CMK (cell line): ENCODE measurements at regions not wholly inside any gene's neighbourhood (a gene's known extent, or its start where the extent isn't known, plus 50 kb on each side); places are given as distances from the start of the nearest gene placed in this dataset.
"Not testable (repeated sequence)": the region's sequence is repeated elsewhere in the genome, so short reads cannot be mapped to it uniquely, and the experiment has no call there.

Source experiments
- DNase-seq: peaks from one replicate; pipeline ENCODE4 v3.0.0-alpha.2; 2010; ENCODE audit warnings: low read depth

DNA sequence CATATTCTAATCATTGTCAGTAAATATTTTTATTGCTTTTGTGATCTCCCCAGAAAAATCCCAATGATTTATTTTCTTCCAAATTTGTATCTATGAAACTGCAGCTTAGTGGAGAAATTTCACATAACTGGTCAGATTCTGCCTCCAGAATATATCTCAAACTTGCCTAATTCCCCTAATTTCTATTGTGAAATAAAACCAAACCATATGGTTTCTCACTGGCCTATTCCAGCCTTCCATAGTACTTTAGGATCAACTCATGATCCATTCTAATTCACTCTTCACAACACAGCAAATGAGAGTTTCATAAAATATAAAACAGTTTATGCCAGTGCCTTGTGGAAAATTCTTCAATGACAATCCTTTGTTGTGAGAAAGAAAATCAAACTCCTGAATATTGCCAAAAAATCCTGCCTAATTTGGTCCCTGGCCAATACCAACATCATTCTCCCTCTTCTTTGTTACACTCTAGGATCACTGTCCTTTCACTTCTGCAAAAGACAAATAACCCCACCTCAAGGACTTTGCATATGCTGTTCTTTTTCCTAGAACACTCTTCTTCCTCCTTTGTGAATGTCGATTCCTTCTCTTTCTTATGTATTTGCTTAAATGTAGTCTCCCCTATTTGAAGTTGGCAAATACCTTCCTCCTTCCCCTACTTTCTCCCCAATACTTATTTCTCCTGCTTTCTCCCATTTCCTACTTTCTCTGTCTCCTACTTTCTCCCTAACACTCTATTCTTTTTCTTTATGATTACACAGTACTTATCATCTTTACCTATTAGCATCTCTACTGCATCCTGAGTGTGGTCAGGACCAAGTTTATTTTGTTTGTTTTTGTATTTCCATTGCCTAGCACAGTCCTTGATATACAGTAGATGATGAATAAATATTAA is 587.5 kb downstream of the RFPL4B start:
- no peak for DNase-seq

DNA sequence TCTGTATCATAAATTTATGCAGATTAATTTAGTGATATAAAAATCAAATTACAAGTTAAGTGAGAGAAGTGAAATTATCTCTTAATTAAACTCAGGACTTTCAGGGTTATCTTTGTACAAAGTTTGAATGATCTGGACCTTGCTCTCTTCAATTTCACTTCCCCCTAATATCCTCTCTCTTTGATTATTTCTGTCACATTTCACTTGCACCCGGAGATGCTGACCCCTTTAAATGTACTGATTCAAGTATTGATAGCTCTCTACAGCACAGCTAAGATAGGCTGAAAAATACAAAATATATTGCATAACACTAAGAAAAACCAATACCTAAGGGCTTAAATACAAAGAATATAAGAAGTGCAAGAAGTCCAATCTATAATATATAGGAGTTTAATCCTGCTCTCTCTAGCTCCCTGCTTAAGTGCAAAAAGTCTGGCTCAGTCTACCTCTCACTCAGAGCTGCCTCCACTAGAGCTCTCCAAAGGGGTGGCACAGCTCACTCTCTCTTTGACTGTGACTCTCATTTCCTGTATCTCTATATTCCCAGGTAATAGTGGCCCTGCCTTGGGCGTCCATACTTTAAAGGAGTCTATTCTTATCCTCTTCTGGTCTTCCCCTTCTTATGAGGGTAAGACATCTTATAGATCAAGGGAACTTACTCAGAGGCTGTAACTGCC is 588.4 kb downstream of the RFPL4B start:
- no peak for DNase-seq

DNA sequence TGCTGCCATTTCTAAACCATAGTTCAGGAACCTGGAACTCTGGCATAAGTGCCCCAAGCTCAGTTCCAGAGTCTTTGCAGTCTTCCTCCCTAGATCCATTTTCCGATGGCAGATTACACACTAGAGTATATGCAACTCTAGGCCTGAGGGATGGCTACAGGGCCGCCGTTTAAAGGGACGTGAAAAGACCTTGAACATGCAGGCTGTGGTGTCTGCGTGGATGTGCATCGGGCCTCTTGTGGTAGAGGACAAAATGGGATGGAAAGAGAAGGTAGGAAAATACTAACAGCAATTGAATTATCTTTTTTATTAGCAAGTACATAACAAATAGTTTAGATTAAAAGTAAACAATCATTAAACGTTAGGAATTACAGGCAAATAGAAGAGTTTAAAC is 588.9 kb downstream of the RFPL4B start:
- no peak for DNase-seq

DNA sequence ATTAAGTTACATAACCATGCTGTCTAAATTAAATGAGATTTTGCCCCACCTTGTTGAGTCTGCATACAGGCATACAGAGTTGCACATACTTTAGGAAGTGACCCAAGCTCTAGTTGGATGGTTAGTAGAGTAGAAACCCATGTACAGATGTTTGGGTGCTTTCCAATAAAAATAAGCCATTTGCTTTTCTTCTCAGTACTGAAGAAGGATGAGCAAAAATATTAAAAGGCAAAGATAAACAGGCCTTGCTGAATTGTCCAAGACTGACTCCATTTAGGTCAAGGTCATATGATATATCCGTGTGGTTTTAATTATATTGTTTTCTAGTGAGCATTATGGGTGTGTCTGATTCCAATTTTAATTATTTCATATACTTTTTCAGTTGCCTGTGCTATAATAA is 589.4 kb downstream of the RFPL4B start:
- DNase-seq = no peak

DNA sequence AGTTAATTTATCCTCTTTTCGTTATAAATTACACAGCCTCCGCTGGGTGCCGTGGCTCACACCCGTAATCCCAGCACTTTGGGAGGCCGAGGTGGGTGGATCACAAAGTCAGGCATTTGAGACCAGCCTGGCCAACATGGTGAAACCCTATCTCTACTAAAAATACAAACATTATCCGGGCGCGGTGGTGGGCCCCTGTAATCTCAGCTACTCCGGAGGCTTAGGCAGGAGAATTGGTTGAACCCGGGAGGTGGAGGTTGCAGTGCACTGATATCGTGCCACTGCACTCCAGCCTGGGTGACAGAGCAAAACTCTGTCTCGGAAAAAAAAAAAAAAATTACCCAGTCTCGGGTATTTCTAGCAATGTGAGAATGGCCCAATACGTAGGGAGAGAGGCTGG is 590.6 kb downstream of the RFPL4B start:
- DNase-seq = not testable (repeated sequence)

DNA sequence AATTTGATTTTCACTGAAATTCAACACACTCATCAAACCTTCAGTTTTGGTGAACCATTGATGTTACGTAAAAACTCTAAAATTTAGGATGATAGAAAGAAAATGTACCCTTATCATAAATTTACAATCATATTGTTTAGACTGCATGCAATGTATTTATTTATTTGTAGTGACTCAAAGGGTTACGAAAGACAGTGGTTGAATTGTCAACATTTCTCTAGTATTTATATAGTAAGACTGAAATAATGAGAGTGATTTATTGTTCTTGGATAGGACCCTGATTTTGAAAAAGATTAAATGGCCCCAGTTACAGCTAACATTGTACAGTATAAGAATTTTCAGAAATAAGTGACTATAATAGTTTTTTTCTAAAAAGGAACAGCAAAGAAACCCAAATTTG is 591.5 kb downstream of the RFPL4B start:
- no peak for DNase-seq

DNA sequence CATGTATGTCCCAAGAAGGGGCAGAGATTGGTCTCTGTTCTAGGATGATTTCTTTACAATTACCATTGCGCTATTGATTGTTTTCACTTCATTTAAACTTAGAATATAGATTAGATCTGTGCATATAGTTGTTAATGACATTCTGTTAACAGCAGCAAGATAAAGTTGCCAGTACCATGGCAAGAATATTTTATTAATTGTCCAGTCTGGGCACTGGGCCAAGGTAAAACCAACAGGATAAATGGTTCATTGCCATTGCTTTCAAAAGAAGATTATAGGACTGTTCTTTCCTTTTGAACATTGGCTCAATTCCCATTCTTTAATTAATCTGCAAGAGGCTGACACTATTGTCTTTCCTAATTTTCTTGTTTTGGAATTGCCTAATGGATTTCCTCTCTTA is 592.4 kb downstream of the RFPL4B start:
- DNase-seq = no peak

DNA sequence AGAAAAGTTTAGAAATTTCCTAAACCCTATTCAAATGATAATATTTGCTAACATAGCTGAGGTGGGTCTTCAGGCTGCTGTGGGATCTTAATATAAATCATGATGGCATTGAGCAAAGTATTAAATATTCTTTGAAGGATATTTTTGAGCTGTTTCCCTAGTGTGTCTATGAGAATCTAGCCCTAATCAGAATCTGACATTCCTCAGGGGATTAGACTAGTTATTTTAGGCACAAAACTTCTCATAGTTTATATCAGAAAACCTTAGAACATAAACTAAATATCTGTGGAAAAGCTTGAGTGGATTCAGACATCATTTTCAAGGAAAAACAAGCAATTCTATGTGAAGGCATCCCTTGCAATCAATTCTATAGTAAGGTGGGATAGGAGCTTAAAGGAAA is 594.5 kb downstream of the RFPL4B start:
- DNase-seq = no peak

DNA sequence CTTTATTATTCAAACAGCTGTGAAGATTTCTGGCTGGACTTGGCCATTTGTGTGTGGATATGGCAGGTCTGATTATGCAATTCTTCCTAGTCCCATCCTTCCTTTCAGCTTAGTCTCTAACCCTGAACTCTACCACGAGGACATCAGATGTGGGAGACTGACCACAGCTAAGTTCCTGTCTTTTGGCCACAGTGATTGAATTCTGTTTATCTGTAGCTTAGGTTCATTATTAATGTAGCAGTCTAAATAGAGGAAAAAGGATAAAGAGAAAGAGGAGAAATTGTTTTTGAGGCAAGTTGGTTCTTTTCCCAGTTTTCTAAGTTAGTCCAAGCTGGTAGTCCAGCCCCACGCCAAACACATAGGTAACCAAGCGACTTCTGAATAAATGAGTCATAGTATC is 598.9 kb downstream of the RFPL4B start:
- DNase-seq = no peak

DNA sequence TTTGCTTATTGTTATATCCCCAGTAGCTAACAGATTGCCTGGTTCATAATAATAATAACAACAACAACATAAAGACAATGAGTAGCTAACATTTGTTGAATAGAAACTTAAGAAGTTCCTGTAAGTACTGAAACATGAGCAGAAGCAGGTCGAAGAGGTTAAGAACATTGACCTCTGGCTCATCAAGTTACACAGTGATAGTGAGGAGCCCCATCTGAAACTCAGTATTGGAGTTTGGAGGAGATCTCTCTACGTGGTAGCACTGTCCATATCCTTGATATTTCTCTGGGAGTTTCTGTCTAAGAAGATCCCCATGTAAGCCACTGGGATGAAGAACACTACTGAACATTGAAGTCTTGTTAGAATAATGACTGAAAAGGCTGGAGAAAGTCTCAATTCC is 600.4 kb downstream of the RFPL4B start:
- DNase-seq = no peak

DNA sequence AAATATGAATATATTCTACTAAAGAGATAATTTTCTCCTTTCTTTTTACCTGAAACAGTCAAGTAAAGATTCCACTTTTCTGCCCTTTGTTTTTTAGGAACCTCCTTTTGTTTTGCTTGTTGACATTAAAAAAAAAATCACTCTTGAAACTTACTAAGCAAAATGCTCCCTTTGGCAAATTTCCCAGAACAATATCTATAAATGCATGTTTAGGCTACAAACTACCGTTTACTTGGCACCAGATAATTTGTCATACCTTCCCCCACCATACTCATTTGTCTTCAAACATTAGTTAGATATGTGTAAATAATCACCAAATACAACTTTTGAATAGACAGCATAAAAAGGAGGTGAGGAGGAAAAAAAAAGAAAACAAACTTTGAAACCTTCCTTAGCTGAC is 604.7 kb downstream of the RFPL4B start:
- DNase-seq = no peak

DNA sequence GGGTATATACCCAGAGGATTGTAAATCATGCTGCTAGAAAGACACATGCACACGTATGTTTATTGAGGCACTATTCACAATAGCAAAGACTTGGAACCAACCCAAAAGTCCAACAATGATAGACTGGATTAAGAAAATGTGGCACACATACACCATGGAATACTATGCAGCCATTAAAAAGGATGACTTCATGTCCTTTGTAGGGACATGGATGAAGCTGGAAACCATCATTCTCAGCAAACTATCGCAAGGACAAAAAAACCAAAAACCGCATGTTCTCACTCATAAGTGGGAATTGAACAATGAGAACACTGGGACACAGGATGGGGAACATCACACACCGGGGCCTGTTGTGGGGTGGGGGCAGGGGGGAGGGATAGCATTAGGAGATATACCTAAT is 608.6 kb downstream of the RFPL4B start:
- not testable (repeated sequence) for DNase-seq

DNA sequence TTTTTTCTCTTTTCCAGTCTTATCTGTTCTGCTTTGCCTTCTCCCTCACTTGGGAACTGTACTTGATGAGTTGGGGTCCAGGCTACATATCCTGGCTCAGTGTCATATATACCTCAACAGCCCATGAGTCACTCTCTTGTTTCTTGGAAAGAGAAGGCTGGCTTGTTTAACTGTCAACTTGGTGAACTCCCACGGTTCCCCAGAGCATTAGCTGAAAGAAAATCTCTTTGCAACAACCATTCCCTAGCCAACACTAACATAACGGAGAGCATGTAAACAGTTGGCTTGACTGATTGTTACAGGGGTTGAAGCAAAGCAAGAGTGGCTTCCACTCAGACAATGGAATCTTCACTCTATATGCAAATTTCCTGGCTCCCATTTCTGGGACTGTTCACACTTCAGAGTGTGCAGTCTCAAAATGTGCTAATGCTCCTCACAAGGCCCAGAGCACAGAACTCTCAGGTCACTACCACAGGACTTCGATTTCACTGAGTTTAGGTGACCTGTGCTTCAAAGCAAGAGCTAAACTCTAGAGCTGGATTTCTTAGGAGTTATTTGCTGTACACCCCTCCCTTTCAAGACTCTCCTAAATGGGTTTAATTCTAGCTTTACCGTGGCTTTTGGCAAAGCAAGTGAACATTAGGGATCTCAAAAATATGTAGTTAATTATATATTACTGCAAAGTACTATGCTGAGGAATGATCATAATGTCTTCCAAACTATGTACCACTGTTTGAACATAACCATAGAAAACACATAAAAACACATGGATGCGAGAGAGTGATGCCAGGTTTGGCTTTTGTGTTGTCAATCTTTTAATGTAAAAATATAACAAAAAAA is 609.8 kb downstream of the RFPL4B start:
- DNase-seq = no peak

DNA sequence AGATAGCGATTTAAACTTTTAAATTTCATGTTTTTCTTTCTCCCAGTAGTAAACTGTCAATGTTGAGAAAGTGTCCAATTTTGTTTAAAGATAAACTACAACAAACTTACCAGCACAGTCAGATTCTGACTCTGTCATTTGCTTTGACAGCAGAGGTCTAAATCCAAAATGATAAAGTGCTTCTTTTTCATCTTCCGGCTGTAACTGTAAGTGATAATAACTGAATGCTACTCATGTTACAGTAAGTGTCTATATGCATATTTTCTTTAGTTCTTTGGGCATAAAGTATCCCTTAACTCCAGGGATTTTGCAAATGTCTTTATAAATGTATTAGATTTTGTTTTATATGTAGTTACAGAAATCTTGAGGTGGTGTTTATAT is 610.4 kb downstream of the RFPL4B start:
- no peak for DNase-seq

DNA sequence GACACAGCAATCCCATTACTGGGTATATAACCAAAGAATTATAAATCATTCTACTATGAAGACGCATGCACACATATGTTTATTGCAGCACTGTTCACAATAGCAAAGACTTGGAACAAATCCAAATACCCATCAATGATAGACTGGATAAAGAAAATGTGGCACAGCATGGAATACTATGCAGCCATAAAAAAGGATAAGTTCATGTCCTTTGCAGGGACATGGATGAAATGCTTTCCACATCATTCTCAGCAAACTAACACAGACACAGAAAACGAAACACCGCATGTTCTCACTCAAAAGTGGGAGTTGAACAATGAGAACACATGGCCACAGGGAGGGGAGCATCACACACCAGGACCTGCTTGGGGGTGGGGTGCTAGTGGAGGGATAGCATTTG is 613.0 kb downstream of the RFPL4B start:
- not testable (repeated sequence) for DNase-seq

DNA sequence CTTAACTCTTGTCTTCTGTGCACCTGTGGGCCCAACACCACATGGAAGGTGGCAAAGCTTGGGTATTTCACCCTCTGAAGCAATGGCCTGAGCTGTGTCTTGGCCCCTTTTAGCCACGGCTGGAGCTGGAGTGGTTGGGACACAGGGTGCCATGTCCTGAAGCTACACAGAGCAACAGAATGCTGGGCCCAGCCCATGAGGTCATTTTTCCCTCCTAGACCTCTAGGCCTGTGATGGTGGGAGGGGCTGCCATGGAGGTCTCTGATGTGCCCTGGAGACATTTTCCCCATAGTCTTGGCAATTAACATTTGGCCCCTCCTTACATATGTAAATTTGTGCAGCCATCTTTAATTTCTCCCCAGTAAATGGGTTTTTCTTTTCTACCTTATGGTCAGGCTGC is 620.8 kb downstream of the RFPL4B start:
- no peak for DNase-seq

DNA sequence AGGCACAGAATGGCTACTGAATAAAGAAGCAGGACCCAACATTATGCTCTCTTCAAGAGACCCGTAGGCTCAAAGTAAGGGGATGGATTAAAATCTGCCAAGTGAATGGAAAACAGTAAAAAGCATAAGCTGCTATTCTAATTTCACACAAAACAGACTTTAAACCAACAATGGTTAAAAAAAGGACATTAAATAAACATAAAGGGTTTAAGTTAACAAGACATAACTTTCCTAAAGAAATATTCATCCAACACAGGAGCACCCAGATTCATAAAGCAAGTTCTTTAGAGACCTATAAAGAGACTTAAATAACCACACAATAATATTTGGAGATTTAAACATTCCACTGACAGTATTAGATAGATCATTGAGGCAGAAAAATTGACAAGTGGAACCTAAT is 624.5 kb downstream of the RFPL4B start:
- DNase-seq = no peak

DNA sequence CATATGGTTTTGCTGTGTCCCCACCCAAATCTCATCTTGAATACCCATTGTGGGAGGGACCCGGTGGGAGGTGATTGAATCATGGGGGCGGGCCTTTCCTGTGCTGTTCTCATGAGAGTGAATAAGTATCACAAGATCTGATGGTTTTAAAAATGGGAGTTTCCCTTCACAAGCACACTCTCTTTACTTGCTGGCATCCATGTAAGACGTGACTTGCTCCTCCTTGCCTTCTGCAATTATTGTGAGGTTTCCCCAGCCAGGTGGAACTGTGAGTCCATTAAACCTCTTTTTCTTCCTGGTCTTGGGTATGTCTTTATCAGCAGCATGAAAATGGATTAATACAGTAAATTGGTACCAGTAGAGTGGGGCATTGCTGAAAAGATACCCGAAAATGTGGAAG is 627.8 kb downstream of the RFPL4B start:
- DNase-seq = not testable (repeated sequence)

DNA sequence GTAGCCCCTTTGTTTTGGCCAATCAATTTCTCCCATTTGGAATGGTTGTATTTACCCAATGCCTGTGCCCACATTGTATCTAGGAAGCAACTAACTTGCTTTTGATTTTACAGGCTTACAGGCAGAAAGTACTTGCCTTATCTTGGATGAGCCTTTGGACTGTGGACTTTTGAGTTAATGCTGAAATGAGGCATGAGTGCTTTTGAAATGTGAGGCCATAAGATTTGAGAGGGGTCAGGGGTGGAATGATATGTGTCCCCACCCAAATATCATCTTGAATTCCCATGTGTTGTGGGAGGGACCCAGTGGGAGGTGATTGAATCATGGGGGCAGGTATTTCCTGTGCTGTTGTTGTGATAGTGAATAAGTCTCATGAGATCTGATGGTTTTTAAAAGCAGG is 629.4 kb downstream of the RFPL4B start:
- not testable (repeated sequence) for DNase-seq

DNA sequence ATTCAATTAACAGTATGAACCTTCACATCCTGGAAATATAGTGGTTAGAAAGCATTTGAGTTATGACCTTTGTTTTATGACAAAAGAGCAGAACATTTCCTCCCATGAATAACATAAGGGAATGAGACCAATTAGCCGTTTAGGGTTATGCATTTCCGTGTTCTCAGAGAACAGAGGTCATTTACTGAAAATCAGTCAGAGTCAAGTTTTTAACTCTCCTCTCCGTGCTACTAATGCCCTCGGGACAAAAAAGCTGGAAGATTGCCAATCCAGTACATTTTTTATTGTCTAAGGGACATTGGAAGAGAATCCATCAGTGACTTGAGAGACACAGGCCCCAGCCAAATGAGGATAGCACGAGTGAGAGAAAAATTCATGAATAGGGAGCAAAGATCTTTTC is 632.7 kb downstream of the RFPL4B start:
- DNase-seq = no peak

DNA sequence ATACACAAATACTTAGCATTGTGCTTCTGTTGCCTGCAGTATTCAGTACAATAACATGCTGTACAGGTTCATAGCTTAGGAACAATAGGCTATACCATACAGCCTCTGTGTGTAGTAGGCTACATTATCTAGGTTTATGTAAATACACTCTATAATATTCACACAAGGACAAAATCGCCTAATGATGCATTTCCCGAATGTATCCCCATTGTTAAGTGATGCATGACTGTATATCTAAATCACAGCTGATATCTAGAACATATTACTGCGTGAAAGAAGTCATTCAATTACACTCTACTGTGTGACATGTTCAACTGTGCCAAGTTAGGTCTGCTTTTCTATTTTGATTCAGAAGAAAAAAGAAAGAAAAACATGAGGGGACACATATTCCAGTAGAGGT is 633.5 kb downstream of the RFPL4B start:
- no peak for DNase-seq

DNA sequence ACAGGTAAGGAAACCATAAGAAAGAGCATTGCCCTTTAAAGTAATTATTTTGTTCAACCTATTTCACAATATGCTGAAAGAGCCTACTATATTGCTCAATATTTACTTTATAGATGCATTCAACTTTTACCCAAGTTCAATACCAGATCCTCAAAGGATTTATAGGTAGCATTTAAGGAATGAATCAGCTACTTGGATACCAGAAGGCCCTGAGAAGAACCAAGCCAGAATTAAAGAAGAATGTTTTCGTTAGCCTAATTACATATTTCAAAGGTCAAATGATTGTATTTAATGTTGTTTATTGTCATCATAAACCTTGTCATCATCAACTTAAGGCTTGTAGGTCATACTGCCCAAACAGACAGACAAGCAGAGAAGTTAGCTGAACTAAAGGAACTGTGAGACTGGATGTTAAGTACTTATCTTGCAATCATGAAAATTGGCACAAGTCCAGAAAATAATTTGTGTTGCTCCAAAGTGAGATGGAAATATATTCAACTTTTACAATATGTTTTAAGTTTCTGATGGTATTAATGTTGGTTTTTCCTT is 636.7 kb downstream of the RFPL4B start:
- DNase-seq = no peak

DNA sequence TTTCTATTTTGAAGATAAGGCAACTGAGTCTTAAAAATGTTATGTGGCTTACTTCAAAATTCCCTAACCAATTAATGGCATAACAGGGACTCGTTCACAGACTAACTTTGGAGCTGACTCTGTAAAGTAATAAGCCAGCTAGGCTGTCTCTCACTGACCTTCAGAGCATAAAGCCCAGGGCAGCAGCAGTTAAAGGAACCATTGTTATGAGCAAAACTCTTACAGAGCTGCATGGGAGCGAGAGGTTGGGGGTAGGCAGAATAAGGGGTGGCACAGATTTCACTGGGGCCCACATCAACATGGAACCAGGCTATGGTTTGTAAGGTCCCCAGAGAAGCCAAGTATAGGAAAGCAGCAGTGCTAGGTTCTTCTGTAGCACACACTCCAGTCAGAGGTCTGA is 637.8 kb downstream of the RFPL4B start:
- DNase-seq = no peak
